IMR-90 (cell line): ENCODE measurements at regions not wholly inside any gene's neighbourhood (a gene's known extent, or its start where the extent isn't known, plus 50 kb on each side); places are given as distances from the start of the nearest gene placed in this dataset.

Experiments
- CEBPB ChIP-seq: IDR thresholded peaks from 2 replicates; pipeline ENCODE4 v1.6.1; 2012; ENCODE audit warnings: low read depth, low read length, improper control_type of control experiment
- CHD1 ChIP-seq: IDR thresholded peaks from 2 replicates; pipeline ENCODE4 v1.6.1; 2012; ENCODE audit warnings: low read depth, low read length, improper control_type of control experiment
- MAFK ChIP-seq: IDR thresholded peaks from 2 replicates; pipeline ENCODE4 v1.6.1; 2012; ENCODE audit warnings: low read depth, low read length, improper control_type of control experiment
- MXI1 ChIP-seq: IDR thresholded peaks from 2 replicates; pipeline ENCODE4 v1.6.1; 2012; ENCODE audit warnings: low read depth, mild to moderate bottlenecking, low read length, moderate library complexity, borderline replicate concordance
- POLR2A ChIP-seq: IDR thresholded peaks from 2 replicates; pipeline ENCODE4 v1.6.1; 2012; ENCODE audit warnings: mild to moderate bottlenecking, low read depth, low read length
- RCOR1 ChIP-seq: IDR thresholded peaks from 2 replicates; pipeline ENCODE4 v1.6.1; 2012; ENCODE audit warnings: mild to moderate bottlenecking, low read length, improper control_type of control experiment; ENCODE audit not compliant: insufficient replicate concordance
- RFX5 ChIP-seq: IDR thresholded peaks from 2 replicates; pipeline ENCODE4 v1.8.0; 2012; ENCODE audit warnings: low read depth, mild to moderate bottlenecking, low read length, moderate library complexity
- SMC3 ChIP-seq: fragments of 150-350 bp; IDR thresholded peaks from 2 replicates; pipeline ENCODE4 v1.6.1; 2016; ENCODE audit warnings: low read depth, mild to moderate bottlenecking, antibody characterized with exemption, low read length, moderate library complexity
- TF ChIP-seq, protein P1 (sequence below): conservative IDR thresholded peaks from 2 replicates; pipeline ENCODE4 v1.5.1; 2012; ENCODE audit warnings: mild to moderate bottlenecking, low read depth, low read length, improper control_type of control experiment
- TF ChIP-seq, protein P2 (sequence below): fragments of 150-350 bp; IDR thresholded peaks from 2 replicates; pipeline ENCODE4 v1.6.1; 2016; ENCODE audit warnings: low read depth, mild to moderate bottlenecking, low read length, moderate library complexity, borderline replicate concordance
- TF ChIP-seq, protein P3 (sequence below): fragments of 150-350 bp; IDR thresholded peaks from 2 replicates; pipeline ENCODE4 v1.6.1; 2017; ENCODE audit warnings: mild to moderate bottlenecking, antibody characterized with exemption, low read length, low read depth

DNA sequence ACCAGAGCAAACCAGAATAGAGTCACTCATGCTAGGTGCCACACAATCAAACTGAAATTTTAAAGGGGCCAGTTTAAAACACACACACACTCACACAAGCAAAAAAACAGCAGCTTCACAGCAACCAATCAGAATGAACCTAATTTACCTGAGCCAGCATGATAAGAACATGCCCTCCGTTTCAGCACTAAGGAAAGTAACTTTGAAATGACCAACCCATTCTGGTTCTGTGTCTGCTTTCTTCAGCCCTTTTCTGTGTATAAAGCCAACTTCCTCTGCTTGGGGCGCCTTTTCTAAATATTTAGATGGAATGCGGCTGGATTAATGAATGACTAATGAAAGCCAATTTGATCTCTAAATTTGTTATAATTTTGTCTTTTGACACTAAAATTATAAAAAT is 629.1 kb downstream of the ZEB2 start:
- TF ChIP-seq, protein P1, sequence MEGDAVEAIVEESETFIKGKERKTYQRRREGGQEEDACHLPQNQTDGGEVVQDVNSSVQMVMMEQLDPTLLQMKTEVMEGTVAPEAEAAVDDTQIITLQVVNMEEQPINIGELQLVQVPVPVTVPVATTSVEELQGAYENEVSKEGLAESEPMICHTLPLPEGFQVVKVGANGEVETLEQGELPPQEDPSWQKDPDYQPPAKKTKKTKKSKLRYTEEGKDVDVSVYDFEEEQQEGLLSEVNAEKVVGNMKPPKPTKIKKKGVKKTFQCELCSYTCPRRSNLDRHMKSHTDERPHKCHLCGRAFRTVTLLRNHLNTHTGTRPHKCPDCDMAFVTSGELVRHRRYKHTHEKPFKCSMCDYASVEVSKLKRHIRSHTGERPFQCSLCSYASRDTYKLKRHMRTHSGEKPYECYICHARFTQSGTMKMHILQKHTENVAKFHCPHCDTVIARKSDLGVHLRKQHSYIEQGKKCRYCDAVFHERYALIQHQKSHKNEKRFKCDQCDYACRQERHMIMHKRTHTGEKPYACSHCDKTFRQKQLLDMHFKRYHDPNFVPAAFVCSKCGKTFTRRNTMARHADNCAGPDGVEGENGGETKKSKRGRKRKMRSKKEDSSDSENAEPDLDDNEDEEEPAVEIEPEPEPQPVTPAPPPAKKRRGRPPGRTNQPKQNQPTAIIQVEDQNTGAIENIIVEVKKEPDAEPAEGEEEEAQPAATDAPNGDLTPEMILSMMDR: no peak
- TF ChIP-seq POLR2A (no peak), CHD1 (no peak), RFX5 (no peak), RCOR1 (no peak), MAFK (no peak), MXI1 (no peak), SMC3 (no peak), CEBPB (no peak)
- TF ChIP-seq, protein P2, sequence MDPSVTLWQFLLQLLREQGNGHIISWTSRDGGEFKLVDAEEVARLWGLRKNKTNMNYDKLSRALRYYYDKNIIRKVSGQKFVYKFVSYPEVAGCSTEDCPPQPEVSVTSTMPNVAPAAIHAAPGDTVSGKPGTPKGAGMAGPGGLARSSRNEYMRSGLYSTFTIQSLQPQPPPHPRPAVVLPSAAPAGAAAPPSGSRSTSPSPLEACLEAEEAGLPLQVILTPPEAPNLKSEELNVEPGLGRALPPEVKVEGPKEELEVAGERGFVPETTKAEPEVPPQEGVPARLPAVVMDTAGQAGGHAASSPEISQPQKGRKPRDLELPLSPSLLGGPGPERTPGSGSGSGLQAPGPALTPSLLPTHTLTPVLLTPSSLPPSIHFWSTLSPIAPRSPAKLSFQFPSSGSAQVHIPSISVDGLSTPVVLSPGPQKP: no peak
- TF ChIP-seq, protein P3, sequence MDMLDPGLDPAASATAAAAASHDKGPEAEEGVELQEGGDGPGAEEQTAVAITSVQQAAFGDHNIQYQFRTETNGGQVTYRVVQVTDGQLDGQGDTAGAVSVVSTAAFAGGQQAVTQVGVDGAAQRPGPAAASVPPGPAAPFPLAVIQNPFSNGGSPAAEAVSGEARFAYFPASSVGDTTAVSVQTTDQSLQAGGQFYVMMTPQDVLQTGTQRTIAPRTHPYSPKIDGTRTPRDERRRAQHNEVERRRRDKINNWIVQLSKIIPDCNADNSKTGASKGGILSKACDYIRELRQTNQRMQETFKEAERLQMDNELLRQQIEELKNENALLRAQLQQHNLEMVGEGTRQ: no peak
